GM23338 (cell line): ENCODE measurements at regions not wholly inside any gene's neighbourhood (a gene's known extent, or its start where the extent isn't known, plus 50 kb on each side); places are given as distances from the start of the nearest gene placed in this dataset.

Source experiments
- CTCF ChIP-seq, 2 experiments: fragments of 200-600 bp in 1 of 2; sonication (generic) in 1 of 2; conservative IDR thresholded peaks; 2 replicates each; pipeline versions ENCODE4 v1.5.1 to v1.6.1; 2016 to 2017; ENCODE audit warnings: antibody characterized with exemption in 2 of 2, low read depth in 2 of 2, mild to moderate bottlenecking in 2 of 2, moderate library complexity in 1 of 2
- EZH2 ChIP-seq: fragments of 200-600 bp; sonication (generic); IDR thresholded peaks from one replicate; pipeline ENCODE4 v1.8.0; 2017; ENCODE audit warnings: antibody characterized with exemption, mild to moderate bottlenecking, low read depth; ENCODE audit not compliant: unreplicated experiment
- EZH2phosphoT487 ChIP-seq: fragments of 200-600 bp; sonication (generic); IDR thresholded peaks from one replicate; pipeline ENCODE4 v1.8.1; 2018; ENCODE audit warnings: antibody characterized with exemption; ENCODE audit not compliant: unreplicated experiment
- POLR2AphosphoS5 ChIP-seq: IDR thresholded peaks from 2 replicates; pipeline ENCODE4 v1.6.1; 2016; ENCODE audit warnings: antibody characterized with exemption, low read depth

- TF ChIP-seq CTCF (conservative IDR thresholded peaks at IDR 0.05; ENCODE audit: low read depth in 2 of 2) (no peak), EZH2 (no peak), EZH2phosphoT487 (no peak), POLR2AphosphoS5 (no peak)
Observed at GRCh38 chr10:78371136-78371535, 337.5 kb downstream of the RPS24 start.
